Liver (tissue), 8 donors: ENCODE measurements at regions not wholly inside any gene's neighbourhood (a gene's known extent, or its start where the extent isn't known, plus 50 kb on each side); places are given as distances from the start of the nearest gene placed in this dataset.
A peak's percentile ranks its signal among the peaks of the same experiment; 100 is the strongest.

ENCODE experiments used
- DNase-seq: peaks from one replicate; pipeline ENCODE4 v3.0.0-alpha.2; 2017; ENCODE audit warnings: low spot score
- H3K27ac ChIP-seq, 2 donors: one replicate each; pipeline ENCODE4 v1.7.0; 2013; ENCODE audit warnings: inconsistent platforms in 2 of 2, low read length in 2 of 2, control low read depth in 1 of 2, low read depth in 1 of 2, mild to moderate bottlenecking in 1 of 2
- H3K27me3 ChIP-seq, 4 donors: one replicate each; pipeline versions ENCODE4 v1.6.1 to v1.7.0; 2013; ENCODE audit warnings: low read length in 3 of 4, inconsistent platforms in 1 of 4, mild to moderate bottlenecking in 1 of 4, moderate library complexity in 1 of 4; ENCODE audit not compliant: control insufficient read depth in 4 of 4, insufficient read depth in 4 of 4
- H3K36me3 ChIP-seq, 4 donors: one replicate each; pipeline versions ENCODE4 v1.6.1 to v1.7.0; 2013; ENCODE audit warnings: low read length in 3 of 4, mild to moderate bottlenecking in 3 of 4, low read depth in 1 of 4, moderate library complexity in 1 of 4; ENCODE audit not compliant: control insufficient read depth in 4 of 4, insufficient read depth in 3 of 4
- H3K4me1 ChIP-seq, 4 donors: one replicate each; pipeline versions ENCODE4 v1.6.1 to v1.7.0; 2013; ENCODE audit warnings: low read length in 3 of 4, mild to moderate bottlenecking in 3 of 4, moderate library complexity in 1 of 4; ENCODE audit not compliant: control insufficient read depth in 4 of 4, insufficient read depth in 4 of 4
- H3K4me3 ChIP-seq, 3 donors: one replicate each; pipeline versions ENCODE4 v1.6.1 to v1.7.0; 2013; ENCODE audit warnings: low read length in 3 of 3, control low read depth in 1 of 3, low read depth in 1 of 3, mild to moderate bottlenecking in 1 of 3
- H3K9ac ChIP-seq, 2 donors: one replicate each; pipeline ENCODE4 v1.7.0; 2013; ENCODE audit warnings: low read length in 2 of 2, mild to moderate bottlenecking in 2 of 2, moderate library complexity in 2 of 2, control low read depth in 1 of 2, low read depth in 1 of 2
- H3K9me3 ChIP-seq, 4 donors: one replicate each; pipeline versions ENCODE4 v1.6.1 to v1.7.0; 2013; ENCODE audit warnings: low read length in 3 of 4; ENCODE audit not compliant: control insufficient read depth in 4 of 4
- EGR1 ChIP-seq, 2 donors: IDR thresholded peaks; 2 replicates each; pipeline ENCODE4 v1.6.1; 2016 to 2018; ENCODE audit warnings: antibody characterized with exemption in 2 of 2, low read depth in 2 of 2
- FOXA1 ChIP-seq: IDR thresholded peaks from 2 replicates; pipeline ENCODE4 v1.6.1; 2016; ENCODE audit warnings: antibody characterized with exemption
- FOXA2 ChIP-seq: IDR thresholded peaks from 2 replicates; pipeline ENCODE4 v1.6.1; 2016; ENCODE audit warnings: antibody characterized with exemption
- GABPA ChIP-seq, 2 donors: IDR thresholded peaks in 1 of 2; conservative IDR thresholded peaks in 1 of 2; 2 replicates each; pipeline ENCODE4 v1.6.1; 2016; ENCODE audit warnings: antibody characterized with exemption in 2 of 2, mild to moderate bottlenecking in 1 of 2, moderate library complexity in 1 of 2
- HNF4A ChIP-seq, 2 donors: conservative IDR thresholded peaks; 2 replicates each; pipeline ENCODE4 v1.6.1; 2016; ENCODE audit warnings: antibody characterized with exemption in 2 of 2, mild to moderate bottlenecking in 2 of 2
- HNF4G ChIP-seq: IDR thresholded peaks from 2 replicates; pipeline ENCODE4 v1.6.1; 2016; ENCODE audit warnings: antibody characterized with exemption
- NR2F2 ChIP-seq: IDR thresholded peaks from 2 replicates; pipeline ENCODE4 v1.6.1; 2016; ENCODE audit warnings: antibody characterized with exemption
- RAD21 ChIP-seq, 2 donors: IDR thresholded peaks; 2 replicates each; pipeline ENCODE4 v1.6.1; 2016; ENCODE audit warnings: antibody characterized with exemption in 2 of 2, mild to moderate bottlenecking in 2 of 2
- TAF1 ChIP-seq: conservative IDR thresholded peaks from 2 replicates; pipeline ENCODE4 v1.6.1; 2016; ENCODE audit warnings: antibody characterized with exemption, mild to moderate bottlenecking
- YY1 ChIP-seq: IDR thresholded peaks from 2 replicates; pipeline ENCODE4 v1.6.1; 2016; ENCODE audit warnings: antibody characterized with exemption, mild to moderate bottlenecking
- WGBS: extraction: QIAGEN DNeasy Blood & Tissue Kit; methylation state at CpG from one replicate; pipeline ENCODE4 v1.1.7; 2013; 5-methylcytosine and 5-hydroxymethylcytosine counted together
- TF ChIP-seq, protein P1 (sequence below): IDR thresholded peaks from 2 replicates; pipeline ENCODE4 v1.6.1; 2016; ENCODE audit warnings: antibody characterized with exemption
- TF ChIP-seq, protein P2 (sequence below): IDR thresholded peaks from 2 replicates; pipeline ENCODE4 v1.6.1; 2016; ENCODE audit warnings: antibody characterized with exemption, mild to moderate bottlenecking
- TF ChIP-seq, protein P3 (sequence below): IDR thresholded peaks from 2 replicates; pipeline ENCODE4 v1.6.1; 2016; ENCODE audit warnings: antibody characterized with exemption
- TF ChIP-seq, protein P4 (sequence below): fragments of 150-350 bp; IDR thresholded peaks from 2 replicates; pipeline ENCODE4 v1.5.1; 2017; ENCODE audit warnings: improper control_type of control experiment, low read depth, low read length; ENCODE audit not compliant: missing input control
- donor health status: healthy.
- donor health status: healthy.
- donor health status: healthy.
- donor health status: healthy.
- donor health status: healthy.

DNA sequence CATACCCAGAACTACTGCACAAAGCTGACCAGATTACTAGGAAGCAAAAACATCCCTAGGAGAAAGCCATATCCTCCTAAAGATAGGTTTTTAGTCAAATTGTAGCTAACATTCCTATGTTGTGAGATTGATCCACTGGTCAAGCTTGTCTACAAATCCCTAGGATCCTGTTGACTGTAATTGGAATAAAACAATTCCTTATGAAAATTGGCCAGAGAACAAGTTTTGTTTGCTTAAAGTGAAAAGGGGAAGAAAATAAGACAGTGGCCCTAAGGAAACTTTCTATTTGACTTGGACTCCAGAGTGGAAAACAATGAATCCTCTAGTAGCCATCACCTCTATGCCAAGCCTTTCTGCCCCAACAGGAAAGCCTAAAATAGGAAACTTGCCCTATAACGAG is 645.2 kb upstream of the USP24 start:
- Histone ChIP-seq H3K4me1 (no peaks in the 10 kb centered on the region), H3K9me3 (no peaks in the 10 kb centered on the region), H3K27me3 (peaks cover 0 to 3% (median 0%) of the 10 kb centered on the region in 4 donors), H3K36me3 (no peaks in the 10 kb centered on the region), H3K4me3 (no peak overlapping the region), H3K27ac (no peak overlapping the region), H3K9ac (no peak overlapping the region)
- no peak for TF ChIP-seq NR2F2
- TF ChIP-seq GABPA (IDR thresholded peaks at IDR 0.05 in 1 of 2, conservative IDR thresholded peaks at IDR 0.05 in 1 of 2) = no peak
- no peak for TF ChIP-seq FOXA2
- no peak for TF ChIP-seq TAF1
- no peak for TF ChIP-seq EGR1 (IDR thresholded peaks at IDR 0.05; ENCODE audit: low read depth in 2 of 2)
- DNase-seq = no peak
- 72% methylated on average over 1 of the region's 1 CpG for WGBS

DNA sequence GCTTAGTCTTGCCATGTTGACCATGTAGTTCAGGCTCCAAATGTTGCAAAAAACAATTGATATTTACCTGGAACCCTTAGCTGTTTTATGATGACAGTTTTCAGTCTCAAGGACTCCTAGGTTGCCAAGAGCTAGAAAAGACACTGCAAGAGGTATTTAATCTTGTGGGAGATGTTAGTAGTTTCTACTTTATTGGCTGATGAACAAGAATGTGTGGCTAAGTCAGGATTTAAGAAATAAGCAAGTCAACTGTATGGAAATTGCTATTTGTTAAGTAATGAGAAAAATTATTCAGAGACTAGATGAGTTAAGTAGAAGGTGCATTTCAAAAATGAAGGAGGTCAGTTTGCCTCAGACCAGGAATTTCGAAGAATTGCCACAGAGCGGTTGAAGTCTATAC is 639.7 kb upstream of the USP24 start:
- no peaks in the 10 kb centered on the region for H3K36me3 ChIP-seq
- 91% methylated on average over 2 of the region's 2 CpGs for WGBS
- no peak overlapping the region for H3K9ac ChIP-seq
- H3K4me3 ChIP-seq = no peak overlapping the region
- no peak for TF ChIP-seq FOXA2
- TF ChIP-seq, protein P1, sequence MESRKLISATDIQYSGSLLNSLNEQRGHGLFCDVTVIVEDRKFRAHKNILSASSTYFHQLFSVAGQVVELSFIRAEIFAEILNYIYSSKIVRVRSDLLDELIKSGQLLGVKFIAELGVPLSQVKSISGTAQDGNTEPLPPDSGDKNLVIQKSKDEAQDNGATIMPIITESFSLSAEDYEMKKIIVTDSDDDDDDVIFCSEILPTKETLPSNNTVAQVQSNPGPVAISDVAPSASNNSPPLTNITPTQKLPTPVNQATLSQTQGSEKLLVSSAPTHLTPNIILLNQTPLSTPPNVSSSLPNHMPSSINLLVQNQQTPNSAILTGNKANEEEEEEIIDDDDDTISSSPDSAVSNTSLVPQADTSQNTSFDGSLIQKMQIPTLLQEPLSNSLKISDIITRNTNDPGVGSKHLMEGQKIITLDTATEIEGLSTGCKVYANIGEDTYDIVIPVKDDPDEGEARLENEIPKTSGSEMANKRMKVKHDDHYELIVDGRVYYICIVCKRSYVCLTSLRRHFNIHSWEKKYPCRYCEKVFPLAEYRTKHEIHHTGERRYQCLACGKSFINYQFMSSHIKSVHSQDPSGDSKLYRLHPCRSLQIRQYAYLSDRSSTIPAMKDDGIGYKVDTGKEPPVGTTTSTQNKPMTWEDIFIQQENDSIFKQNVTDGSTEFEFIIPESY = no peak
- TF ChIP-seq HNF4G = no peak
- no peak for TF ChIP-seq YY1
- TF ChIP-seq EGR1 (IDR thresholded peaks at IDR 0.05; ENCODE audit: low read depth in 2 of 2) = no peak
- TF ChIP-seq, protein P2, sequence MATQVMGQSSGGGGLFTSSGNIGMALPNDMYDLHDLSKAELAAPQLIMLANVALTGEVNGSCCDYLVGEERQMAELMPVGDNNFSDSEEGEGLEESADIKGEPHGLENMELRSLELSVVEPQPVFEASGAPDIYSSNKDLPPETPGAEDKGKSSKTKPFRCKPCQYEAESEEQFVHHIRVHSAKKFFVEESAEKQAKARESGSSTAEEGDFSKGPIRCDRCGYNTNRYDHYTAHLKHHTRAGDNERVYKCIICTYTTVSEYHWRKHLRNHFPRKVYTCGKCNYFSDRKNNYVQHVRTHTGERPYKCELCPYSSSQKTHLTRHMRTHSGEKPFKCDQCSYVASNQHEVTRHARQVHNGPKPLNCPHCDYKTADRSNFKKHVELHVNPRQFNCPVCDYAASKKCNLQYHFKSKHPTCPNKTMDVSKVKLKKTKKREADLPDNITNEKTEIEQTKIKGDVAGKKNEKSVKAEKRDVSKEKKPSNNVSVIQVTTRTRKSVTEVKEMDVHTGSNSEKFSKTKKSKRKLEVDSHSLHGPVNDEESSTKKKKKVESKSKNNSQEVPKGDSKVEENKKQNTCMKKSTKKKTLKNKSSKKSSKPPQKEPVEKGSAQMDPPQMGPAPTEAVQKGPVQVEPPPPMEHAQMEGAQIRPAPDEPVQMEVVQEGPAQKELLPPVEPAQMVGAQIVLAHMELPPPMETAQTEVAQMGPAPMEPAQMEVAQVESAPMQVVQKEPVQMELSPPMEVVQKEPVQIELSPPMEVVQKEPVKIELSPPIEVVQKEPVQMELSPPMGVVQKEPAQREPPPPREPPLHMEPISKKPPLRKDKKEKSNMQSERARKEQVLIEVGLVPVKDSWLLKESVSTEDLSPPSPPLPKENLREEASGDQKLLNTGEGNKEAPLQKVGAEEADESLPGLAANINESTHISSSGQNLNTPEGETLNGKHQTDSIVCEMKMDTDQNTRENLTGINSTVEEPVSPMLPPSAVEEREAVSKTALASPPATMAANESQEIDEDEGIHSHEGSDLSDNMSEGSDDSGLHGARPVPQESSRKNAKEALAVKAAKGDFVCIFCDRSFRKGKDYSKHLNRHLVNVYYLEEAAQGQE = no peak
- TF ChIP-seq HNF4A (conservative IDR thresholded peaks at IDR 0.05) = no peak
- no peak for TF ChIP-seq TAF1
- TF ChIP-seq GABPA (IDR thresholded peaks at IDR 0.05 in 1 of 2, conservative IDR thresholded peaks at IDR 0.05 in 1 of 2) = no peak
- TF ChIP-seq, protein P3, sequence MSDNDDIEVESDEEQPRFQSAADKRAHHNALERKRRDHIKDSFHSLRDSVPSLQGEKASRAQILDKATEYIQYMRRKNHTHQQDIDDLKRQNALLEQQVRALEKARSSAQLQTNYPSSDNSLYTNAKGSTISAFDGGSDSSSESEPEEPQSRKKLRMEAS = no peak
- H3K27ac ChIP-seq = no peak overlapping the region
- no peaks in the 10 kb centered on the region for H3K4me1 ChIP-seq
- peaks cover 0 to 3% (median 0%) of the 10 kb centered on the region in 4 donors for H3K27me3 ChIP-seq
- H3K9me3 ChIP-seq = no peaks in the 10 kb centered on the region
- no peak for DNase-seq

DNA sequence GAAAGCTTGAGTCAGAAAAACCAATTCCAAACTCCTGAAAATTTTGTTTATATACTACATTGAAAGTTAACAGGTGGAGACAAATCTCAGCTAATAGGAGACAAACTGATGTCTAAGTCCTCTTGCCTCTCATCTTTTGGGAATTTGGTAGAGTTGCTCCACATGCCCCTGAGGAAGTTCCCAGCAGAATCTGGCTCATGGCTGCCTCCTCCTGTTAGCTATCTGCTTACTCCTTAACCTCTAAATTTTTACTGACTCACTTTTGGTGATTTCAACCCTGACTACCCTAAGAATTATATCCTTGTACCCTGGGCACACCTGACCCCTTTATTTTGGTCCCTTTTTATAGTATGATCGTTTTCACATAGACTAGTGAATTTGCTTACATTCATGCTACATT is 633.7 kb upstream of the USP24 start:
- Histone ChIP-seq H3K36me3 (no peaks in the 10 kb centered on the region), H3K27ac (no peak overlapping the region), H3K27me3 (no peaks in the 10 kb centered on the region), H3K4me1 (no peaks in the 10 kb centered on the region), H3K9me3 (no peaks in the 10 kb centered on the region), H3K9ac (no peak overlapping the region), H3K4me3 (no peak overlapping the region)
- TF ChIP-seq RAD21 (IDR thresholded peaks at IDR 0.05) = peak; percentile 69 to 75
- no peak for TF ChIP-seq GABPA (IDR thresholded peaks at IDR 0.05 in 1 of 2, conservative IDR thresholded peaks at IDR 0.05 in 1 of 2)
- TF ChIP-seq YY1 = no peak
- no peak for TF ChIP-seq FOXA1
- TF ChIP-seq, protein P4, sequence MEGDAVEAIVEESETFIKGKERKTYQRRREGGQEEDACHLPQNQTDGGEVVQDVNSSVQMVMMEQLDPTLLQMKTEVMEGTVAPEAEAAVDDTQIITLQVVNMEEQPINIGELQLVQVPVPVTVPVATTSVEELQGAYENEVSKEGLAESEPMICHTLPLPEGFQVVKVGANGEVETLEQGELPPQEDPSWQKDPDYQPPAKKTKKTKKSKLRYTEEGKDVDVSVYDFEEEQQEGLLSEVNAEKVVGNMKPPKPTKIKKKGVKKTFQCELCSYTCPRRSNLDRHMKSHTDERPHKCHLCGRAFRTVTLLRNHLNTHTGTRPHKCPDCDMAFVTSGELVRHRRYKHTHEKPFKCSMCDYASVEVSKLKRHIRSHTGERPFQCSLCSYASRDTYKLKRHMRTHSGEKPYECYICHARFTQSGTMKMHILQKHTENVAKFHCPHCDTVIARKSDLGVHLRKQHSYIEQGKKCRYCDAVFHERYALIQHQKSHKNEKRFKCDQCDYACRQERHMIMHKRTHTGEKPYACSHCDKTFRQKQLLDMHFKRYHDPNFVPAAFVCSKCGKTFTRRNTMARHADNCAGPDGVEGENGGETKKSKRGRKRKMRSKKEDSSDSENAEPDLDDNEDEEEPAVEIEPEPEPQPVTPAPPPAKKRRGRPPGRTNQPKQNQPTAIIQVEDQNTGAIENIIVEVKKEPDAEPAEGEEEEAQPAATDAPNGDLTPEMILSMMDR = peak; percentile 22
- TF ChIP-seq, protein P1 = no peak
- DNase-seq = no peak
- 64% methylated on average over 1 of the region's 1 CpG for WGBS
